ENCODE measurements at regions not wholly inside any gene's neighbourhood (a gene's known extent, or its start where the extent isn't known, plus 50 kb on each side); places are given as distances from the start of the nearest gene placed in this dataset.

- no peaks in the 10 kb centered on the region for H3K4me1 ChIP-seq (ENCODE audit: control insufficient read depth, insufficient read depth, low read length)
- DNase-seq (ENCODE audit: low read depth, low spot score) = no peak
- ATAC-seq = no peak
- CTCF ChIA-PET = no interaction called here
- no peak overlapping the region for H3K4me3 ChIP-seq (ENCODE audit: low read depth in 2 of 2, low read length in 2 of 2)
- H3K27ac ChIP-seq (ENCODE audit: low read length) = no peak overlapping the region
- TF ChIP-seq TCF7L2 (IDR thresholded peaks at IDR 0.05; ENCODE audit: low read depth, low read length) = no peak
- TF ChIP-seq POLR2AphosphoS5 (IDR thresholded peaks at IDR 0.05; ENCODE audit: low read depth, low read length) = no peak
- no peak for TF ChIP-seq SIN3A (IDR thresholded peaks at IDR 0.05; ENCODE audit: borderline replicate concordance, insufficient read depth, low read depth, low read length)
- TF ChIP-seq REST (IDR thresholded peaks at IDR 0.05; ENCODE audit: insufficient read depth in 1 of 2, low read depth in 2 of 2, low read length in 1 of 2) = no peak
- no peak for TF ChIP-seq CTCF (IDR thresholded peaks at IDR 0.05)
- BruUV-seq (replicated peaks) = no TSS peak
- POLR2A ChIA-PET = no interaction called here
- H3K27me3 ChIP-seq (ENCODE audit: control insufficient read depth, insufficient read depth, low read length) = no peaks in the 10 kb centered on the region
- in situ Hi-C loops (cut with HindIII; ENCODE audit: low pct_unique_long_range_greater_than_20kb, low sequenced_read_pairs) (no loop called here), intact Hi-C loops (cut with micrococcal nuclease; ENCODE audit: unreplicated experiment) (no loop called here)
- H3K9me3 ChIP-seq (ENCODE audit: control insufficient read depth, insufficient read depth, low read depth, low read length) = no peaks in the 10 kb centered on the region
- no peaks in the 10 kb centered on the region for H3K36me3 ChIP-seq (ENCODE audit: control insufficient read depth, insufficient read depth, low read length)
These were observed 620.0 kb downstream of the CCDC171 start for GRCh38 chr9:16172796-16173195.

- no peak overlapping the region for H3K4me3 ChIP-seq (ENCODE audit: low read depth in 2 of 2, low read length in 2 of 2)
- POLR2A ChIA-PET = no interaction called here
- no peaks in the 10 kb centered on the region for H3K9me3 ChIP-seq (ENCODE audit: control insufficient read depth, insufficient read depth, low read depth, low read length)
- DNase-seq (ENCODE audit: low read depth, low spot score) (no peak), ATAC-seq (no peak)
- no peak overlapping the region for H3K27ac ChIP-seq (ENCODE audit: low read length)
- intact Hi-C loops (cut with micrococcal nuclease; ENCODE audit: unreplicated experiment) = no loop called here
- H3K36me3 ChIP-seq (ENCODE audit: control insufficient read depth, insufficient read depth, low read length) = no peaks in the 10 kb centered on the region
- in situ Hi-C loops (cut with HindIII; ENCODE audit: low pct_unique_long_range_greater_than_20kb, low sequenced_read_pairs) = no loop called here
- no TSS peak for BruUV-seq (replicated peaks)
- CTCF ChIA-PET = no interaction called here
- H3K27me3 ChIP-seq (ENCODE audit: control insufficient read depth, insufficient read depth, low read length) = no peaks in the 10 kb centered on the region
- H3K4me1 ChIP-seq (ENCODE audit: control insufficient read depth, insufficient read depth, low read length) = no peaks in the 10 kb centered on the region
- no peak for TF ChIP-seq TCF7L2 (IDR thresholded peaks at IDR 0.05; ENCODE audit: low read depth, low read length)
- TF ChIP-seq SIN3A (IDR thresholded peaks at IDR 0.05; ENCODE audit: borderline replicate concordance, insufficient read depth, low read depth, low read length) = no peak
- TF ChIP-seq CTCF (IDR thresholded peaks at IDR 0.05) = no peak
- no peak for TF ChIP-seq POLR2AphosphoS5 (IDR thresholded peaks at IDR 0.05; ENCODE audit: low read depth, low read length)
- no peak for TF ChIP-seq REST (IDR thresholded peaks at IDR 0.05; ENCODE audit: insufficient read depth in 1 of 2, low read depth in 2 of 2, low read length in 1 of 2)
These were observed 622.1 kb downstream of the CCDC171 start for GRCh38 chr9:16174915-16175314.
